ENCODE measurements at regions not wholly inside any gene's neighbourhood (a gene's known extent, or its start where the extent isn't known, plus 50 kb on each side); places are given as distances from the start of the nearest gene placed in this dataset.

- no TSS peak for BruUV-seq (replicated peaks)
- intact Hi-C loops (cut with micrococcal nuclease) = no loop called here
- H4K20me1 ChIP-seq (ENCODE audit: low read length) = no peaks in the 10 kb centered on the region
- peaks cover 8% of the 10 kb centered on the region for H3K4me1 ChIP-seq (ENCODE audit: insufficient read depth, low read length)
- no peak overlapping the region for H2AFZ ChIP-seq (ENCODE audit: low read length)
- no peak overlapping the region for H3K27ac ChIP-seq (ENCODE audit: low read length)
- H3K9me2 ChIP-seq (replicated peaks; ENCODE audit: low read length) = no peaks in the 10 kb centered on the region
- DNase-seq (no peak), ATAC-seq (no peak)
- no peak overlapping the region for H3K4me3 ChIP-seq (ENCODE audit: low read length)
- no peak overlapping the region for H3K4me2 ChIP-seq (ENCODE audit: low read length)
- ChIA-PET POLR2A (ENCODE audit: unreplicated experiment) (no interaction called here), CTCF (no interaction called here)
- no peaks in the 10 kb centered on the region for H3K9me3 ChIP-seq (ENCODE audit: low read length)
- H3F3A ChIP-seq (ENCODE audit: low read length, unreplicated experiment) = no peaks in the 10 kb centered on the region
- H3K9ac ChIP-seq (ENCODE audit: low read length) = no peak overlapping the region
- H3K27me3 ChIP-seq (ENCODE audit: low read length) = no peaks in the 10 kb centered on the region
- TF ChIP-seq CTCF (conservative IDR thresholded peaks at IDR 0.05; ENCODE audit: low read depth, low read length) (no peak), EZH2phosphoT487 (IDR thresholded peaks at IDR 0.05; ENCODE audit: borderline replicate concordance, low read length) (no peak), EZH2 (IDR thresholded peaks at IDR 0.05; ENCODE audit: low read length, unreplicated experiment) (no peak)
- H3K36me3 ChIP-seq (ENCODE audit: low read depth, low read length) = no peaks in the 10 kb centered on the region
- H3K79me2 ChIP-seq (ENCODE audit: low read length) = no peaks in the 10 kb centered on the region
These were observed 215.1 kb downstream of the AASDHPPT start for GRCh38 chr11:106292526-106292925.

- Histone ChIP-seq H4K20me1 (ENCODE audit: low read length) (no peaks in the 10 kb centered on the region), H3K36me3 (ENCODE audit: low read depth, low read length) (no peaks in the 10 kb centered on the region), H2AFZ (ENCODE audit: low read length) (no peak overlapping the region), H3K4me3 (ENCODE audit: low read length) (no peak overlapping the region), H3K9ac (ENCODE audit: low read length) (no peak overlapping the region), H3K79me2 (ENCODE audit: low read length) (no peaks in the 10 kb centered on the region), H3K4me2 (ENCODE audit: low read length) (no peak overlapping the region), H3K27ac (ENCODE audit: low read length) (no peak overlapping the region), H3K4me1 (ENCODE audit: insufficient read depth, low read length) (no peaks in the 10 kb centered on the region), H3F3A (ENCODE audit: low read length, unreplicated experiment) (no peaks in the 10 kb centered on the region), H3K9me3 (ENCODE audit: low read length) (no peaks in the 10 kb centered on the region), H3K27me3 (ENCODE audit: low read length) (no peaks in the 10 kb centered on the region), H3K9me2 (replicated peaks; ENCODE audit: low read length) (no peaks in the 10 kb centered on the region)
- intact Hi-C loops (cut with micrococcal nuclease) = no loop called here
- TF ChIP-seq EZH2phosphoT487 (IDR thresholded peaks at IDR 0.05; ENCODE audit: borderline replicate concordance, low read length) (no peak), EZH2 (IDR thresholded peaks at IDR 0.05; ENCODE audit: low read length, unreplicated experiment) (no peak), CTCF (conservative IDR thresholded peaks at IDR 0.05; ENCODE audit: low read depth, low read length) (no peak)
- CTCF ChIA-PET = no interaction called here
- no TSS peak for BruUV-seq (replicated peaks)
- DNase-seq (no peak), ATAC-seq (no peak)
- POLR2A ChIA-PET (ENCODE audit: unreplicated experiment) = no interaction called here
These were observed 218.5 kb downstream of the AASDHPPT start for GRCh38 chr11:106295974-106296373.

GRCh38 chr11:106302416-106302815 lies 225.0 kb downstream of the AASDHPPT start:
- H2AFZ ChIP-seq (ENCODE audit: low read length) = no peak overlapping the region

More at GRCh38 chr11:106302416-106302815, 225.0 kb downstream of the AASDHPPT start:
- no TSS peak for BruUV-seq (replicated peaks)
- Histone ChIP-seq H3K79me2 (ENCODE audit: low read length) (no peaks in the 10 kb centered on the region), H3K9me3 (ENCODE audit: low read length) (peaks cover 13% of the 10 kb centered on the region; the same call in 1 of the 2 replicates), H3K27me3 (ENCODE audit: low read length) (no peaks in the 10 kb centered on the region), H3K27ac (ENCODE audit: low read length) (no peak overlapping the region), H3K9me2 (replicated peaks; ENCODE audit: low read length) (no peaks in the 10 kb centered on the region), H3K36me3 (ENCODE audit: low read depth, low read length) (no peaks in the 10 kb centered on the region; the same call in 1 of the 2 replicates), H3F3A (ENCODE audit: low read length, unreplicated experiment) (no peaks in the 10 kb centered on the region), H3K4me1 (ENCODE audit: insufficient read depth, low read length) (peaks cover 10% of the 10 kb centered on the region), H4K20me1 (ENCODE audit: low read length) (no peaks in the 10 kb centered on the region), H3K9ac (ENCODE audit: low read length) (no peak overlapping the region), H3K4me3 (ENCODE audit: low read length) (no peak overlapping the region), H3K4me2 (ENCODE audit: low read length) (no peak overlapping the region)
- ATAC-seq = no peak
- POLR2A ChIA-PET (ENCODE audit: unreplicated experiment) = no interaction called here
- TF ChIP-seq EZH2 (IDR thresholded peaks at IDR 0.05; ENCODE audit: low read length, unreplicated experiment) (no peak), CTCF (conservative IDR thresholded peaks at IDR 0.05; ENCODE audit: low read depth, low read length) (no peak), EZH2phosphoT487 (IDR thresholded peaks at IDR 0.05; ENCODE audit: borderline replicate concordance, low read length) (no peak)
- CTCF ChIA-PET = no interaction called here
- intact Hi-C loops (cut with micrococcal nuclease) = loop anchor here (10.0 kb wide), 1 partner anchor 218 kb away; no protein-coding TSS in a partner anchor
- DNase-seq = peak; percentile 20

All from PC-3 (cell line).